Motor neuron (in vitro differentiated cells): ENCODE measurements at regions not wholly inside any gene's neighbourhood (a gene's known extent, or its start where the extent isn't known, plus 50 kb on each side); places are given as distances from the start of the nearest gene placed in this dataset.

Experiments
- ATAC-seq, 8 experiments: fragments of 200-7000 bp; cut with Tn5 transposase; replicated peaks in 6 of 8; 2 replicates each; pipeline ENCODE4 v1.8.0; 2021; ENCODE audit warnings: mild to moderate bottlenecking in 8 of 8, moderate library complexity in 8 of 8
- H3K27ac ChIP-seq, 2 donors: fragments of 250-450 bp; sonication (Bioruptor Pico); 2 replicates each; pipeline ENCODE4 v1.9.0; 2021; ENCODE audit warnings: antibody characterized with exemption in 2 of 2, mild to moderate bottlenecking in 2 of 2, moderate library complexity in 1 of 2
- H3K4me1 ChIP-seq, 2 donors: fragments of 250-450 bp; sonication (Bioruptor Pico); replicated peaks in 1 of 2; 2 replicates each; pipeline ENCODE4 v1.6.1; 2021; ENCODE audit warnings: antibody characterized with exemption in 2 of 2, mild to moderate bottlenecking in 2 of 2, moderate library complexity in 1 of 2
- H3K4me3 ChIP-seq, 5 donors: fragments of 250-450 bp; sonication (Bioruptor Pico); 2 replicates each; pipeline ENCODE4 v1.9.0; 2021; ENCODE audit warnings: antibody characterized with exemption in 5 of 5, mild to moderate bottlenecking in 5 of 5, moderate library complexity in 4 of 5
- WGBS, 10 experiments: fragments of 450-650 bp; shearing (Covaris generic); methylation state at CpG; one replicate each; pipeline ENCODE4 v1.0.0; 2022; 5-methylcytosine and 5-hydroxymethylcytosine counted together
- in situ Hi-C, 9 experiments: fragments of 400-800 bp; cut with MboI; loops; one replicate each; pipeline ENCODE4 v1.15.0; 2021; ENCODE audit warnings: low sequenced_read_pairs in 9 of 9, low pct_unique_long_range_greater_than_20kb in 2 of 9; ENCODE audit not compliant: unreplicated experiment in 9 of 9

DNA sequence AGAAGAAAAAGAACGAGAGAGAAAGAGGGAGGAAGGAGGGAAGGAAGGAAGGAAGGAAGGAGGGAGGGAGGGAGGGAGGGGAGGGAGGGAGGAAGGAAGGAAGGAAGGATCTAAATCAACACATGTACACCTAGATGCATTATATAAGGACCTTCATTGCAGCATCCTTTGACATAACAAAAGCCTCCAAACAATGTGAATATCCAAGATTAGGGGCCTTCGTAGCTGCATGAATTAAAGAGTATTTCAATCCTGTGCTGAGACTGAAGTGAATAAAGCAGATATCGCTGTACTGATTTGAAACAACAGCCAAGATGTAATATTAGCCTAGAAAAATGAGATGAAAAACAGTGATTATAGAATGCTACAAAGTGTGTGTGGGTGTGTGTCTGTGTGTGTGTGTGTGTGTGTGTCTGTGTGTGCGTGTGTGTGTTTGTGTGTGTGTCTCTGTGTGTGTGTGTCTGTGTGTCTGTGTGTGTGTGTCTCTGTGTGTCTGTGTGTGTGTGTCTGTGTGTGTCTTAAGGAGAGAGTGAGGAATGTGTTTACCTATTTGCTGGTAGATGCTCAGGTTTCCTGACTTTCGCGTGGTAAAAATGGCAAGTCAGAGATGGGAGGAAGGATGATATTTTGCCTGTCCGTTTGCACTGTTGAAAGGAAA is 129.0 kb upstream of the PTPN1 start:
- 27 to 100% (median 85%) methylated on average over 1 to 4 of the region's 7 CpGs; no CpG with 5 or more reads in 1 of the 10 experiments for WGBS, 10 experiments
- ATAC-seq: no peak
- H3K4me1 ChIP-seq: no peaks in the 10 kb centered on the region
- in situ Hi-C loops: no loop called here
- H3K4me3 ChIP-seq: no peak overlapping the region
- H3K27ac ChIP-seq: no peak overlapping the region

DNA sequence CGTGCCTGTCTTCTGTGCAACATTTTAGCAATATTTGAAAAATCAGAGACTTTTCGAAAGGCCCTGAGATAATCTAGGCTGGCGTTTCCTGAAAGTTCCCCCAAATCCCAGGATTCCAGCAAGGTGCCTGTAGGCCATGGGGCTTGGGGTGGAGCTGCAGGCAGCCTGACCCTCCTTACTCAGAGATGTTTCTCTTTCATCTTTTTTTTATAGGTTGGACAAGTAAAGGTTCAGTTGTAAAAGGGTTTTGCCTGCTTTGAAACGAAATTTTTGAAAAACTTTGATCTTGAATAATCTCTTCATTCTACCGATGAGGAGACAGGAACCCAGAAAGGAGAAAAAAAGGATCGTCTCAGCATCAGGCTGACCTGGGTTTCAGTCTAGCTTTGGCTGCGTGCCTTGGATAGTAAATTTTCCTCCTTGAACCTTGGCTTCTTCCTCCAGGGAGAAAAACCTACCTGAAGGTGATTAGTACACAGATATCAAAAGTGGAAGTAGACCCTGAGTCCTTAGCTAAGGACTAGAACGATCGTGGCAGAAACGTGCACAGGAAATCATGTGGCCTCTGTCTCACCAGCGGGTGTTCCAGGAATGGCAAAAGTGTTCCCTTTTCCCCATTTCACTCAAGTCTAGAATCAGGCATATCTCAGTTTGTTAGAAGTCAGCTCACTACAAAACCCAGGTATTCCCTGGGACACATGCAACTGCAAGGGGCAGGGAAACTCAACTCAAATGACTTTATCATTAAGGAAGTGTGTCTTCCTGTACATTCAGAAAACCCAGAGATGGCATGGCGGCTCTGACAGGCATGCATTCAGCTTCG is 128.2 kb upstream of the PTPN1 start:
- no peak overlapping the region for H3K27ac ChIP-seq
- H3K4me3 ChIP-seq: no peak overlapping the region
- no peaks in the 10 kb centered on the region for H3K4me1 ChIP-seq
- 30 to 92% (median 80%) methylated on average over 6 to 13 of the region's 13 CpGs for WGBS, 10 experiments
- ATAC-seq: no peak
- in situ Hi-C loops: no loop called here

DNA sequence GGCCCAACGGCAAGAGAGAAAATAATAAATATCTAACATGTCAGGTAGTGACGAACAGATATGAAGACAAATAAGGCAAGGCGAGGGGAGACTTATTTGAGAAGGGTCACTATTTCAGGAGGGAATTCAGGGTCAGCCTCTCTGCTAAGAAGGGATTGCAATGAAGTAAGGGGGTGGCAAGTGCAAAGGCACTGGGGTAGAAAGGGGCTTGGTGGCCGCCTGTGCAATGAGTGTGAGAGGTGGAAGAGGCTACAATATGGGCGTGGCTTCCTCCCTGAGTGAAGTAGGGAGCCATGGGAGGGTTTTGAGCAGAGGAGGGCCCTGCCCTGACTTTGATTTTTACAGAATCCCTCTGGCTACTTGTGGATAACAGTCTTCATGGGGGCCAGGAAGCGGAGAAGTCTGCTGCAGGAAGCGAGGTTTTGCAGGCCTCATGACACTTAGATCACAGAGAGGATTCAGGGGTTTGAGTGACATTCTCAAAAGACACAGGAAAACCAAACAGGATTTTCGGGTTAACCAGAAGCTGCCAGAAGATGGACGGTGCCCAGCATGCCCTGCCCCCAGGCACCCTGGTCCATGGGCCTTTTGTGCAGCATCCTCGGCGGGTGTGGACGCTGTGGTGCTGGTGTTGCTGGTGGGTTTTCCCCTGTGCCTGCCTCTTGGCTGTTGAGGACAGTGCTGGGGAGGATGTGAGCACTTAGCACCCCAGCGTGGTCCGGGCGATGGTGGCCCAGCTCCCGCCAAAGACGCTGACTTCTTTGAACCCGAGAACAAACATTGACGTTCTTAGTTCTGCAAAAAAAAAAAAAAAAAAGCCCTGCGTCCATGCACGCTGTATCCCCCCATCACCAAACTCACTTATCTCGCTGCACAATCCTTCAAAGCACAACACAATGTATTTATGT is 124.2 kb upstream of the PTPN1 start:
- Histone ChIP-seq H3K4me1 (no peaks in the 10 kb centered on the region), H3K4me3 (no peak overlapping the region), H3K27ac (no peak overlapping the region)
- in situ Hi-C loops: no loop called here
- 17 to 92% (median 85%) methylated on average over 1 to 19 of the region's 22 CpGs for WGBS, 10 experiments
- no peak for ATAC-seq

DNA sequence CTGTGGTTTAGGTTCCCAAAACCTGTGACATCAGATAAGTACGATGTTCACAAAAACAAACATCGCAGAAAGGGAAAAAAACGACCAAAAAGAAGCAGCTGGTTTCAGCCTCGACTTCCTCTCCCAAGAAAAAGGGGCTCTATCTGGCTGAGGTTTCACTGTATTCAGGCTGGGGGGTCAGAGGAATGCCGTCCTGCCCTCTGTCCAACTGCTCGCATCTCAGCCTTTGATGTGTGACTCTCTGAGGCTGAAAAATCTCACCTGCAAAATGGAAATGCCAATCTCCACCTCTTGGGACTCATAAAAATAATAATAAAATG is 123.6 kb upstream of the PTPN1 start:
- in situ Hi-C loops: no loop called here
- 0 to 100% (median 62%) methylated on average over 1 to 6 of the region's 6 CpGs; no CpG with 5 or more reads in 3 of the 10 experiments for WGBS, 10 experiments
- H3K4me1 ChIP-seq: no peaks in the 10 kb centered on the region
- ATAC-seq: no peak
- H3K4me3 ChIP-seq: no peak overlapping the region
- H3K27ac ChIP-seq: no peak overlapping the region

DNA sequence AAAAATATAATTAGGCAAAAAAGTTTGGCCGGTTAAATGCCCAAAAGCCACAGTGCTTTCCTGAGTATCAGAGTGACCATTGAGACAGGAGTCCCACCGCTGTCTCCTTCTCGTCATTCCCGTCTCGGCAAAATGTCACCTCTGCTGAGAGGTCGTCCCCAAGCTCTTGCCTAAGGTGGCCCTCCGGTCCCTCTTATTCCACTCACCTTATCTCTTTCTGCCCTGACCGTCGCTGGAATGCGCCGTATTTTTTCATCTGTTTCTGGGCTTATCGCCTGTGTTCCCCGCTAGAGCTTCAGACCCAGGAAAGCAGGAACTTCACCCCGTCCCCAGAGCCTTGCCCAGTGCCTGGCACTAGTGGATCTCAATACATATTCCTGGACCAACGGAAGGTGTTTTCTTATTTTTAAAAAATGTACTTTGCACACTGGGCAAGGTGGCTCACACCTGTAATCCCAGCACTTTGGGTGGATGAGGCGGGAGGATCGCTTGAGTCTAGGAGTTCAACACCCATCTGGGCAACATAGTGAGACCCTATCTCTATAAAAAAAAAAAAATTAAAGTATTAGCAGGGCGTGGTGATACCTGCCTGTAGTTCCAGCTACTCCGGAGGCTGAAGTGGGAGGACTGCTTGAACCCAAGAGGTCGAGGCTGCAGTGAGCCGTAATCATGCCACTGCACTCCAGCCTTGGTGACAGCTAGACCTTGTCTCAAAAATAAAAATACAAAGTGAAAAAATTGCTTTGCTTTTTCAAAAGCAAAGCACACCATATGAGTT is 122.8 kb upstream of the PTPN1 start:
- in situ Hi-C loops: no loop called here

DNA sequence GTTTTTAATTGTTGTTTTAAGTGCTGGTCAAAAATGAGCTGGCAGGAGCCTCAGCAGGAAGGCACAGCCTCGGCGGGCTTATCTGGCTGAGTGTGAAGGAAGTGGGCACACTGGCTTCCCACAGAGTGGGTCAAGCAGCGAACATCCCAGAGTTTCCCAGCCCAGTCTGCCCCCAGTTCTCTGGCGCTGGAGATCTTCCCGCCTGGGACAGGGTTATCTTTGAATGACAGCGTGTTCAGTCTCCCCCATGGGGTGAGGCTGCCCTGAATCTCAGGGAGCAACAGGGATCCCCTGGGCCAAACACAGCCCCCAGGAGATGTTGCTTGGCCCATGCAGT is 122.2 kb upstream of the PTPN1 start:
- WGBS, 10 experiments: 48 to 100% (median 63%) methylated on average over 1 to 6 of the region's 6 CpGs; no CpG with 5 or more reads in 5 of the 10 experiments
- Histone ChIP-seq H3K4me3 (no peak overlapping the region), H3K4me1 (no peaks in the 10 kb centered on the region), H3K27ac (no peak overlapping the region)
- ATAC-seq: no peak
- in situ Hi-C loops: no loop called here

More for the DNA sequence above, 122.8 kb upstream of the PTPN1 start:
- ATAC-seq: no peak
- Histone ChIP-seq H3K4me1 (no peaks in the 10 kb centered on the region), H3K4me3 (no peak overlapping the region), H3K27ac (no peak overlapping the region)
- WGBS, 10 experiments: 75 to 92% (median 89%) methylated on average over 2 to 18 of the region's 21 CpGs; no CpG with 5 or more reads in 1 of the 10 experiments

- 33 to 100% (median 72%) methylated on average over 1 to 9 of the region's 12 CpGs for WGBS, 10 experiments
- Histone ChIP-seq H3K4me1 (no peaks in the 10 kb centered on the region), H3K4me3 (no peak overlapping the region), H3K27ac (no peak overlapping the region)
- in situ Hi-C loops: no loop called here
- peak in 1 of 8 experiments; percentile 69 for ATAC-seq
Measured at GRCh38 chr20:50388733-50389437, 121.3 kb upstream of the PTPN1 start.

GRCh38 chr20:50389438-50389807 is 120.8 kb upstream of the PTPN1 start:
- in situ Hi-C loops: no loop called here
- Histone ChIP-seq H3K27ac (no peak overlapping the region), H3K4me3 (no peak overlapping the region), H3K4me1 (no peaks in the 10 kb centered on the region)
- peak in 1 of 8 experiments; percentile 52 for ATAC-seq
- WGBS, 10 experiments: 24 to 78% (median 69%) methylated on average over 2 to 7 of the region's 7 CpGs; no CpG with 5 or more reads in 2 of the 10 experiments

GRCh38 chr20:50389808-50390684 is 120.1 kb upstream of the PTPN1 start:
- in situ Hi-C loops: no loop called here
- H3K27ac ChIP-seq: no peak overlapping the region
- WGBS, 10 experiments: 66 to 100% (median 82%) methylated on average over 2 to 8 of the region's 14 CpGs; no CpG with 5 or more reads in 2 of the 10 experiments
- H3K4me1 ChIP-seq: no peaks in the 10 kb centered on the region
- ATAC-seq: no peak
- H3K4me3 ChIP-seq: no peak overlapping the region

GRCh38 chr20:50390685-50391443 is 119.3 kb upstream of the PTPN1 start:
- no peak overlapping the region for H3K27ac ChIP-seq
- no peaks in the 10 kb centered on the region for H3K4me1 ChIP-seq
- no peak overlapping the region for H3K4me3 ChIP-seq
- no peak for ATAC-seq
- in situ Hi-C loops: no loop called here
- 76 to 94% (median 90%) methylated on average over 1 to 6 of the region's 15 CpGs; no CpG with 5 or more reads in 2 of the 10 experiments for WGBS, 10 experiments
